ENCODE measurements at regions not wholly inside any gene's neighbourhood (a gene's known extent, or its start where the extent isn't known, plus 50 kb on each side); places are given as distances from the start of the nearest gene placed in this dataset.

DNA sequence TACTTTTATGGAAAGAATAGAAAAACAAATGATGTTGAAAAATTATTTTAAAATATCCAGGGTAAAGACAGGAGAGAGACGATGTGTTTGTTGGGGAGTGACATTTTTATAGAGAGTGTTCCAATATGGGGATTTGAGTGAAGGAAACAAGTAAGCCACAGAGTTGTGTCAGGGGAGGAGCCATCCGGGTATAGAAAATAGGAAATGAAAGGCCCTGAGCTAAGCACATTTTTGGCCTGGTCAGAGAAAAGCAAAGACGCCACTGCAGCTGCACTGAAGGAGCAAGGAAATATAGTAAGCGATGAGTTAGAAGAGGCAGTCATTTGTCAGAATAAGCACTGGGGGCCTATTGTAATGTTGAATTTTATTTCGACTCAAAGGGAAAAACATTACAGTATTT is 107.3 kb upstream of the ADGRL4 start:
- no peak for DNase-seq

DNA sequence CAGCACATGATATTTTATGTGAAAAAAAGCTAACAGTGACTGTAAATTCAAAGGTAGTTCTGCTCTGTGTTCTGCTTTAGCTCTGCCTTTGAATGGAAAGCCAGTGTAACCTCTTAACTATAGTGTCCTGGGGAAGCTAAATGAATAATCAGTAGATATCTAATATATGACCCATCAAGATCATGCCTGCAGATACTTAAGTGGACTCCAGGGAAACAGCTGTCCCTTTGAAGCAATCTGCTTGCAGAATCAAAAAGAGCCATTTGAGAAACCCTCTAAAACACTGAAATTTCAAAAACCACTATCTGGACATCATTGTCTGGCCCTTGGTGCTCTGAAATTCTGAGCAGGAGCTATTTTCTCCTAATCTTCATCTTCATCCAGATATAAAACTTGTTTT is 104.2 kb upstream of the ADGRL4 start:
- no peak for DNase-seq

- no peak for DNase-seq
These were observed 102.9 kb upstream of the ADGRL4 start for GRCh38 chr1:79109445-79109844.

GRCh38 chr1:79105500-79105899 is 99.0 kb upstream of the ADGRL4 start:
- DNase-seq, result no peak

- DNase-seq, result no peak
These were observed 98.1 kb upstream of the ADGRL4 start for GRCh38 chr1:79104617-79105016.

GRCh38 chr1:79100385-79100784 is 93.9 kb upstream of the ADGRL4 start:
- no peak for DNase-seq

- no peak for DNase-seq
These were observed 84.5 kb upstream of the ADGRL4 start for GRCh38 chr1:79090985-79091384.

DNA sequence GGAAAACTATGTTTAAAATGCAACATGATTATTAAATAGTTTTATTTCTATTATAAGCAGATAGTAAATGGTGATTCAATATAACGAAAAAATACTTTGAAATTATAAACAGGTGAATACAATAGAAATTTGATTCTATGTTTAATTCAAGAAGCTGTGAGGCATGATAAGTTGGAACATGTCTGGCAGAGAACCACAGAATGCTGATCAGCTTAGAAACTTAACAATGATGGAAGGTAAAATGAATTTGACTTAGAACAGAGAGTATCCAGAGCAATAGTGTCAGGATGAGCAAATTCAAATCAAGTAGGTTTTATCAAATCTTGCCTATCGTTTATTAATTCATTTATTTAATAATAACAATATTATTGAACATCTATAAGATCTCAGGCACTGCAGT is 83.4 kb upstream of the ADGRL4 start:
- DNase-seq, result no peak

DNA sequence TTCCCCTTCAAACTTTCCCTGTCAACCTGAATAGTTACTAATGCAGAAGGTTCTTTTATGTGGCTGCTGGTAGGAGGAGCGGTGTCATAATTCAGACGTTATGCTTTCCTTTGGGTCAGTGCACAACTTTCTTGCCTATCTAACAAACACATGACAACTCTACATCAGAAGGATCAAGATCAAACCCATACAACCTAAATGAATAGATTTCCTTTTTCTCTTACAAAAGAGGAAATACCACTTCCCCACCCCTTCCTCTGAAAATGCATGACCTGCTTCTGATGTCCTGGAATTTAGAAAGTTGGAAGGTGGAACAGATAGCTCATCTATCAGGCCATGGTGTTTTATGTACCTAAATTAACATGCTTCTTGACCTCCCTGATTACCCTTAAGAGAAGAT is 75.7 kb upstream of the ADGRL4 start:
- DNase-seq, result no peak

- DNase-seq, result no peak
These were observed 73.2 kb upstream of the ADGRL4 start for GRCh38 chr1:79079770-79080169.

DNA sequence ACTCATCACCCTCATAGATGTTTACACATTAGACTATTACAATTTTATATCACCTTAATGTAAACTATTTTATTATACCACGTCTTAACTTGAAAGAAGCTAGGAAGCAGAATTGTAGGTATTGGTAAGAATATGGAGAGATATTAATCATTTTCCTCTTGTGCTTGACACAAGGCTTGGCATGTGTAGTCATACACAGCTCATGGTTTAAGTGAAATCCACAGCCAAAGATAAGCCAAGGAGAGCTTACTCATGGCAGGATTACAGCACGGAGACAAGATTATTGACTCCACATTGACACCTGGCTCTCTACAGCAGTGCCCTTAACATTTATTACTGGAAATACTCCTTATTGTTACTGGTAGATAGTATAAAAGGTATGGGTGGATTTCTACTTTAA is 68.4 kb upstream of the ADGRL4 start:
- DNase-seq, result no peak

GRCh38 chr1:79069828-79070227 is 63.3 kb upstream of the ADGRL4 start:
- DNase-seq, result no peak

GRCh38 chr1:79059341-79059740 is 52.8 kb upstream of the ADGRL4 start:
- DNase-seq, result no peak

All from right hindlimb (tissue), 1 donor.